ENCODE measurements at regions not wholly inside any gene's neighbourhood (a gene's known extent, or its start where the extent isn't known, plus 50 kb on each side); places are given as distances from the start of the nearest gene placed in this dataset.
"Not testable (repeated sequence)": the region's sequence is repeated elsewhere in the genome, so short reads cannot be mapped to it uniquely, and the experiment has no call there.

- TF ChIP-seq, protein P1, sequence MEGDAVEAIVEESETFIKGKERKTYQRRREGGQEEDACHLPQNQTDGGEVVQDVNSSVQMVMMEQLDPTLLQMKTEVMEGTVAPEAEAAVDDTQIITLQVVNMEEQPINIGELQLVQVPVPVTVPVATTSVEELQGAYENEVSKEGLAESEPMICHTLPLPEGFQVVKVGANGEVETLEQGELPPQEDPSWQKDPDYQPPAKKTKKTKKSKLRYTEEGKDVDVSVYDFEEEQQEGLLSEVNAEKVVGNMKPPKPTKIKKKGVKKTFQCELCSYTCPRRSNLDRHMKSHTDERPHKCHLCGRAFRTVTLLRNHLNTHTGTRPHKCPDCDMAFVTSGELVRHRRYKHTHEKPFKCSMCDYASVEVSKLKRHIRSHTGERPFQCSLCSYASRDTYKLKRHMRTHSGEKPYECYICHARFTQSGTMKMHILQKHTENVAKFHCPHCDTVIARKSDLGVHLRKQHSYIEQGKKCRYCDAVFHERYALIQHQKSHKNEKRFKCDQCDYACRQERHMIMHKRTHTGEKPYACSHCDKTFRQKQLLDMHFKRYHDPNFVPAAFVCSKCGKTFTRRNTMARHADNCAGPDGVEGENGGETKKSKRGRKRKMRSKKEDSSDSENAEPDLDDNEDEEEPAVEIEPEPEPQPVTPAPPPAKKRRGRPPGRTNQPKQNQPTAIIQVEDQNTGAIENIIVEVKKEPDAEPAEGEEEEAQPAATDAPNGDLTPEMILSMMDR (conservative IDR thresholded peaks at IDR 0.05): no peak
- no peak overlapping the region for H3K27ac ChIP-seq
Measured at GRCh38 chr5:75828029-75828428, 110.8 kb upstream of the POC5 start.

GRCh38 chr5:75824323-75824722 is 107.1 kb upstream of the POC5 start:
- H3K27ac ChIP-seq: no peak overlapping the region
- TF ChIP-seq, protein P1 (conservative IDR thresholded peaks at IDR 0.05): no peak

DNA sequence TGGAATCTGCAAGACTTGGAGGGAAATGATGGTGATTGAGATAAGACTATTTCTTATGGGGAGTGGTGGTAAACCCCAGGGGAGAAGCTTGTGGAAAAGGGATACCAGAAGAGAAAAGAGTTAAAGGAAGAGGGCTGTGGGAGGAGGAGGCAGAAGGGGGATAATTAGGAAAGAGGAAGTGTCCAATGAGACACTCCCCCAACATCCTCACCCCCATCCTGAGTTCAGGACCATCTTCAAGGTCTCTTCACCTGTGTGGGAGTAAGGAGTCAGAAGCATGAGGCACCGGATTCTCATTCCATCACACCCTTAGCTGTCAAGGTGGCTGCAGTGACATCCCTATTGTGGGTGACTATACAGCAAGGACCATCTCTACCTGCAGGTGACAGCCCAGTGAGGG is 106.6 kb upstream of the POC5 start:
- H3K27ac ChIP-seq: no peak overlapping the region
- TF ChIP-seq, protein P1 (conservative IDR thresholded peaks at IDR 0.05): no peak

GRCh38 chr5:75818661-75819060 is 101.4 kb upstream of the POC5 start:
- TF ChIP-seq, protein P1 (conservative IDR thresholded peaks at IDR 0.05): no peak

GRCh38 chr5:75799695-75800094 is 82.5 kb upstream of the POC5 start:
- not testable (repeated sequence) for H3K27ac ChIP-seq

More at GRCh38 chr5:75818661-75819060, 101.4 kb upstream of the POC5 start:
- no peak overlapping the region for H3K27ac ChIP-seq

GRCh38 chr5:75769338-75769737 is 52.1 kb upstream of the POC5 start:
- not testable (repeated sequence) for H3K27ac ChIP-seq
